Left forelimb (tissue), 1 donor: ENCODE measurements at regions not wholly inside any gene's neighbourhood (a gene's known extent, or its start where the extent isn't known, plus 50 kb on each side); places are given as distances from the start of the nearest gene placed in this dataset.

ENCODE experiments used
- DNase-seq: peaks from one replicate; pipeline ENCODE4 v3.0.0-alpha.2; 2018; ENCODE audit warnings: low spot score

DNA sequence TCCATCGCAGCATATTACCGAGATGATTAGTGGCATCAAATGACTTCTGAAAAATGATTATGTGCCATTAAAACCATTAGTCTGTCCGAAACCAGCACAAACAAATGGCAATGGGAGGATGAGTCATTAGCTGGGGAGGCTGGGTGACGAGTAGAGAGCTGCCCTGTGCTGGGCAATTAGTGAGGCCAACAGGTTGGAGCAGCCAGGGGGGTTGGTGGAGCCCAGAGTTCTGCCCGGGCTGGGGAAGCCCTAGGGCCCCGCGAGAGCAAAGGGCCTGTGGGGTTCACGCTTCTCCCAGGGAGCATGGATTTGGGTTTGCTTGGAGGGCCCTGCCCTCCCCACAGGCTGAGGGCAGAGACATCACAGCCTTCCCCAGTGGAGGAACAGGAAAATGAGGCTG, 152.1 kb upstream of the RPL38 start:
- no peak for DNase-seq

DNA sequence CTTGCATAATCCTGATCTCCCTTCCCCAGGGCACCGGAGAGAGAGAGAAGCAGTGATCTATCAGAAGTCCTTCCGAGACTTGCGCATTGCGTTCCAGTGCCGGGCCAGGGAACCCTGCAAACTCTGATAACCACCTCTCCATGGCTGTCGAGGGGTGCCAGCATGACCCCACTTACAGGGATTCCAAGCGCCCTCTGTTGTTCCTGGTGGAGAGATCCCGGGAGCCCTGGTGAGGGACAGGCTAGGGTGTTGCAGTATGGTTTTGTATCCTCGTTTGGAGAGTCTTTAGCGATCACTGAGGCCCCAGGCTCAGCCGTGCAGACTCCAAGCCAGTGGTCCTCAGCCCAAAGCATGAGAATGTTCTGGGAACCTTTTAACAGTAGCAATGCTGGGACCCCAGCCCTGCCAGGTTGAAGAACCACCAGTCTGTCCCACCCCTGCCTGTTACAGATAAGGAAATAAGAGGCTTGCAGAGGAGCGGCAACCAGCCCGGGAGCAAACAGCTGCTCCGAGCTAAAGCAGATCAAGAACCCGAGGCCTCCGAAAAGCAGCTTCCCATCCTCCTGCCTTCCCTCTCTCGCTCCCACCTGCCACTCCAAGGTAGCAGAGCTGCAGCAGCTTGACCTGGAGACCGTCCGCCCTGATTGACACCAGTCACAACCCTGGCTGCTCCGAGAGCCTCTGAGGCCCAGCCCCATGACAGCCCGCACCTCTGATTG, 150.3 kb upstream of the RPL38 start:
- DNase-seq = no peak

- DNase-seq = no peak
Measured at GRCh38 chr17:74053712-74054078, 149.8 kb upstream of the RPL38 start.

DNA sequence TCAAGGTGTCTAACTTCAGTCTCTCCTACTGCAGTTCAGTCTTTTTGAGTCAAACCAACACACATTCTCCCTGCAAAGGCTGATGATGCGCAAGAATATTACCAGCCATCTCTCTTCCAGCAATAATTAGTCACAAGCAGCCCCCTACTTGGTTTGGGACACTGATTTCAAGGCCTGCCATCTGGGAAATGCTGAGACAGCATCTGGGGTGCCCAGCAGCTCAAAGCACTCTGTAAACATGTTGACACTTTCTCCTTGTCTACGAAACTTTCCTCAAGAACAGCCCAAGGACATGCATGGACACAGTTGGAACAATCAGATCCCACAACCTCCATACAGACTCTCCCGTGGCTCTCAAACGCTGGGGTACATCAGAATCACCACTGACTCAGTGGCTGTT, 149.2 kb upstream of the RPL38 start:
- no peak for DNase-seq

DNA sequence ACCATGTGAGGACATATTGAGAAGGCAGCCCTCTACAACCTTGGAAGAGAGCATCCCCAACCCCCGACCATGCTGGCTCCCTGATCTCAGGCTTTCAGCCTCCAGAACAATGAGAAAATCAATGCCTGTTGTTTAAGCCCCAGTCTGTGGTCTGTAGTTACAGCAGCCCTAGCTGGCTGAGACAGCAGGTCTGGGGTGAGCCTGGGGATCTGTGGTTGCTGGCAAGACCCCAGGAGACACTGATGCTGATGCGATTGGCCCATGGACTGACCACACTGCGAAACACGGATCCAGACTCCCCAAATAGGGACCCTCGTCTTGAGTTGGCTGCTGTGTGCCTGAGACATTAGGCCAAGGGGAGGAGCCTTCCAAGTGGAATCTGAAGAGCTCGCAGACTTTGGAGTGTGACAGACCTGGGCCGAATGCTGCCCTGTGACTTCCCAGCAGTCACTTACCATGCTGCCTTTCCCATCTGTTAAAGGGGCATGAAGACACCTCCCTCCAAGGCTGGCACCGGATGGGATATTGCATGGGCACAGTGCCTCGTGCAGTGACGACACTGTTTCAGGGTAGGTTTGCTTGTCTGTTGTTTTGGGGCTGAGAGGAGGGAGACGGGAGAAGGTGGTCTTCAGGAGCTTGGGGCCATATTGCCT, 147.8 kb upstream of the RPL38 start:
- DNase-seq = no peak

- no peak for DNase-seq
Measured at GRCh38 chr17:74059479-74060240, 143.8 kb upstream of the RPL38 start.

GRCh38 chr17:74061758-74062157, 141.7 kb upstream of the RPL38 start:
- DNase-seq = no peak

- no peak for DNase-seq
Measured at GRCh38 chr17:74062234-74062633, 141.2 kb upstream of the RPL38 start.

DNA sequence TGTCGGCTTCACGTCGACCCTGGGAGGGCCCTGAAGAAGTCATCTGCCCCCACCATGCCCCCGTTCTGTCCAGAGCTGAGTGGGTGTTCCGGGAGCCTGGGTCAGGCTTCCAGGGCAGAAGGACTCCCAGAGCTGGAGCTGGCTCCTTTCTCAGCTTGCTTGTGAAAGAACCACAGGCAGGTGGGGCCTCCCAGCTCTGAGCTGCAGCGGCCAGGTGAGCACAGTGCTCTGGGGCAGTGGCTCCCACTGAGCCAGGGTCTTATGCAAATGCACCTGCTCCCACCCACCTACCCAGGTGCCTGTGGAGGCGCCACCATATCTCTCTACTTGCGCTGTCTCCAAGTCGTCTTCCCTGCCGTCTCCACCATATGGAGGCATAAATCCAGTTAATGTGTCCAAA, 140.0 kb upstream of the RPL38 start:
- no peak for DNase-seq

- DNase-seq = no peak
Measured at GRCh38 chr17:74070374-74070773, 133.1 kb upstream of the RPL38 start.

GRCh38 chr17:74070998-74071679, 132.3 kb upstream of the RPL38 start:
- DNase-seq = no peak

GRCh38 chr17:74072340-74072739, 131.1 kb upstream of the RPL38 start:
- DNase-seq = no peak

DNA sequence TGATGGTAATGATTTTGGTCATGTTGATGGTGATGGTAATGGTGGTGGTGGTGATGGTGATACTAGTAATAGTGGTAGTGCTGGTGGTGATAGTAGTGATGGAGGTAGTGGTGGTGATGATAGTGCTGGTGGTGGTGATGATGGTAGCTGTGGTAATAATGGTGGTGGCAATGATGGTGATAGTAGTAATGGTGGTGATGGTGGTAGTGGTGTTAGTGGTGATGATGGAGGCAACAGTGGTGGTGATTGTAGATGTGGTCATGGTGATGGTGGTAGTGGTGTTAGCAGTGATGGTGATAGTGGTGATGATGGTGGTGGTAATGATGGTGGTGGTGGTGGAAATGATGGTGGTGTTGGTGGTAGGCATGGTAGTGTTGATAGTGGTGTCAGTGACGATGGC, 127.0 kb upstream of the RPL38 start:
- no peak for DNase-seq

GRCh38 chr17:74077231-74077630, 126.2 kb upstream of the RPL38 start:
- DNase-seq = no peak

DNA sequence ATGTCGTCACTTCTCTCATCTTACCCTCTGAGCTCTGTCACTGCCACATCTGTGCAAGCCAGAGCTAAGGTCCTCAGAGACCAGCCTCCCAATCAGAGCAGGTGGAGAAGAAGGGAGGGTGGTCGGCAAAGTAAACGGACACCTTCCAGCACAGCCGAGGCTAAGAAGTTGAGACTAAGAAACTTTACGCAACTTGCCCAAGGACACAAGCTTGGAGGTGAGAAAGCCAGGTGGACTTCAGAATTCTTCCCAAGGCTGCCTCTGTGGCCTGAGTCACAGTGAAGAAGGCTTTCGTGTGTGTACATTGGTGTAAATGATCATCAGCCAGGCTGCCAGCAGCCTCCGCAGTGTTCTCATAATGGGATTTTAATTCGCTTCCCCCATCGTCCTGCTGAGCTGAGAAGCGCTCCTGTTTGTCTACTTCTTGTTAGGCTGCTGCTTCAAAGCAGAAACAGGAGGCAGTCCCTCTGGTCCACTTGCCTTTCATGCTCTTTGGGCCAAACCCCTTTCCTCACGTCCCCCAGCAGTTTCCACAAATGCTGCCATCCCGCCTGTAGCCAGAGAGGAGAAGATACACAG, 125.0 kb upstream of the RPL38 start:
- DNase-seq = no peak

- no peak for DNase-seq
Measured at GRCh38 chr17:74079537-74080300, 123.8 kb upstream of the RPL38 start.

DNA sequence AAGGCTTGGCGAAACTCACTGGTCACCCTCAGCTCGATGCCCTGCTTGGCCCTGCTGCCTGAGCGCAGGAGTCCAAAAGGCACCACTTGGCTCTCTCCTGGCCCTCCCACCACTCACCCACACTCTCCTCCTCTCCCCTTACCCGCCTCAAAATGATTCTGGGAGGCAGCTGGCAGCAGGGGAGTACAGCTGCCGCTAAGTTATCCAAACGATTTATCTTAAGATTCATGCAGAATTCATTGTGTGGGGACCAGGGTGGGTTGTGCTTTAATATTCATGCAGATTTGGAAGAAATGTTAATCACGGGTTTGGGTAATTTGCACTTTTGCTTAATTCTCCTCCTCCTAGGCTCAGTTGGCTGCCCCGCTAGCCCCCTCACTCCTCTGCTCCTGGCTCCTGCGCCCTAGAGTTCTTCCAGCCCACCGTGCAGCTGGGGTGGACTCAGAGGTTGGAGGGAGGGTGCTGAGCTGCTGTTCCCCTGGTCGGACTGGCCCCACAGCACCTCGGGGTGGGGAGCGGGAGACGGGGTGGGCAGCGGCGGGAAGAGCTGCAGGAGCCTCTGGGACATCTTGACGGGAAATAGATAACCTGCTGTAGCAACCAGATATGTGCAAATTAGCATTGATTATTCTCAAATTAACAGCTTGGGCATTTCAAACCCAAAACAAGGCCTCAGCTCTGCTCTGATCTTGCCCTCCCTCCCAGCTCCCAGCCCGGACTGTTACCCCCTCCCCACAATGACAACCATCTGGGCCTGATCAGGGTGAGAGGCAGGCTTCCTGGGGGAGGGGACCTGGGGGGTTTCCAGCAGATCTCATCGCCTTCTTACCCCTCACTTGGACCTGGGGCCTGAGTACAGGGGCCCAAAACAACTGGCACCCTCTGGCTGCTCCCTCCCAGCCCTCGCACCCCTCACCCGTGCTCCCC, 122.6 kb upstream of the RPL38 start:
- no peak for DNase-seq

- DNase-seq = no peak
Measured at GRCh38 chr17:74082886-74083285, 120.6 kb upstream of the RPL38 start.

GRCh38 chr17:74083321-74083720, 120.2 kb upstream of the RPL38 start:
- no peak for DNase-seq

DNA sequence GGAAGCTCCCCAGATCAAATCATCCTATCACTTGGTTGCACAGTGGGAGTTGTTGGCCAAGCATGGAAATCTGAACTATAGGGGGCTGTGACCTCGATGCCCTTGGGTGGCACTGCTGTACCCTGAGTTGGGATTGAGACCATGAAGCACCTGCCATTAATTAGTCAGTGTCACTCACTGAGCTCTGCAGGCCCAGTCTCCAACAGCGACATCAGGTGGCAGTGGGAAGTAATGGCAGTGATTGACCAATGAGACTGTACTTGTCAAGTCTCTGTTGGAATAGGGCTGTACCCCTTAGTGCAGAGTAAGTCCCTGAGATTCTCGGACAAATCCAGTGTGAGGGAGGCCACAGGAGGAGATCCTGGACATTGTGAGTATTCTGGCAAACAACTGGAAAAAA, 118.0 kb upstream of the RPL38 start:
- DNase-seq = no peak
